ENCODE measurements at regions not wholly inside any gene's neighbourhood (a gene's known extent, or its start where the extent isn't known, plus 50 kb on each side); places are given as distances from the start of the nearest gene placed in this dataset.

DNA sequence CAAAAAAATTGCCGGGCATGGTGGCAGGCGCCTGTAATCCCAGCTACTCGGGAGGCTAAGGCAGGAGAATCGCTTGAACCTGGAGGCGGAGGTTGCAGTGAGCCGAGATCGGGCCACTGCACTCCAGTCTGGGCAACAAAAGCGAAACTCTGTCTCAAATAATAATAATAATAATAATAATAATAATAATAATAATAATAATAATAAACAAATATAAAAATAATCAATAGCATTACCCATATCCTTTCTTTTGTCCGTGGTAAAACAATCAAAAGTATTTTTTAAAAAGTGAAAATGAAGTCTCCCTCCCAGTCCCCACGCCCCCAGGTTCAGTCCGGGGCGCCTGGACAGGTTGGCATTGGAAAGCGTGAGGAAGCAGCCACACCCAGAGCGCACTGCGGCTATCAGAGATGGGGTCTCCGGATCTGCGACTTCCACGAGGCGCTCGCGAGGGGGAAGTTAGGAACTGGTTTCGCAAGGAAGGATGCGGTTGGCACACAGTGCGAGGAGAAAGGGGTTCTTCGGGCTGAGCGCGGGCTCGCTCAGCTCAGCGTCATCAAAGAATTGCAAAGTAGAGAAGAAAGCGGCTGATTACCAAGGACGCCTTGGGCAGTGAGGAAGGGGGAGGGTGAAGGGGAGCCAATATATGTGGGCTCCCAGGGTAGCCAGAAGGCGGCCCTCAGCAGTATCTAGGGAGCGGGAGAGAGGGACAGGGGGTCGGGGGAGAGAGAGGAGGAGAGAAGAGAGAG, 69.5 kb upstream of the EPHB3 start:
- TF ChIP-seq, protein P1, sequence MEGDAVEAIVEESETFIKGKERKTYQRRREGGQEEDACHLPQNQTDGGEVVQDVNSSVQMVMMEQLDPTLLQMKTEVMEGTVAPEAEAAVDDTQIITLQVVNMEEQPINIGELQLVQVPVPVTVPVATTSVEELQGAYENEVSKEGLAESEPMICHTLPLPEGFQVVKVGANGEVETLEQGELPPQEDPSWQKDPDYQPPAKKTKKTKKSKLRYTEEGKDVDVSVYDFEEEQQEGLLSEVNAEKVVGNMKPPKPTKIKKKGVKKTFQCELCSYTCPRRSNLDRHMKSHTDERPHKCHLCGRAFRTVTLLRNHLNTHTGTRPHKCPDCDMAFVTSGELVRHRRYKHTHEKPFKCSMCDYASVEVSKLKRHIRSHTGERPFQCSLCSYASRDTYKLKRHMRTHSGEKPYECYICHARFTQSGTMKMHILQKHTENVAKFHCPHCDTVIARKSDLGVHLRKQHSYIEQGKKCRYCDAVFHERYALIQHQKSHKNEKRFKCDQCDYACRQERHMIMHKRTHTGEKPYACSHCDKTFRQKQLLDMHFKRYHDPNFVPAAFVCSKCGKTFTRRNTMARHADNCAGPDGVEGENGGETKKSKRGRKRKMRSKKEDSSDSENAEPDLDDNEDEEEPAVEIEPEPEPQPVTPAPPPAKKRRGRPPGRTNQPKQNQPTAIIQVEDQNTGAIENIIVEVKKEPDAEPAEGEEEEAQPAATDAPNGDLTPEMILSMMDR (IDR thresholded peaks at IDR 0.05), result no peak
- Histone ChIP-seq H3K4me3 (ENCODE audit: low read depth in 1 of 2, low read length in 1 of 2) (no peak overlapping the region), H3K27ac (no peak overlapping the region), H3K36me3 (no peaks in the 10 kb centered on the region), H3K4me1 (ENCODE audit: control insufficient read depth in 1 of 2, insufficient read depth in 1 of 2, low read depth in 1 of 2, low read length in 1 of 2) (peaks cover 23% of the 10 kb centered on the region in 2 experiments), H3K9me3 (no peaks in the 10 kb centered on the region), H3K27me3 (peaks cover 20% of the 10 kb centered on the region)

DNA sequence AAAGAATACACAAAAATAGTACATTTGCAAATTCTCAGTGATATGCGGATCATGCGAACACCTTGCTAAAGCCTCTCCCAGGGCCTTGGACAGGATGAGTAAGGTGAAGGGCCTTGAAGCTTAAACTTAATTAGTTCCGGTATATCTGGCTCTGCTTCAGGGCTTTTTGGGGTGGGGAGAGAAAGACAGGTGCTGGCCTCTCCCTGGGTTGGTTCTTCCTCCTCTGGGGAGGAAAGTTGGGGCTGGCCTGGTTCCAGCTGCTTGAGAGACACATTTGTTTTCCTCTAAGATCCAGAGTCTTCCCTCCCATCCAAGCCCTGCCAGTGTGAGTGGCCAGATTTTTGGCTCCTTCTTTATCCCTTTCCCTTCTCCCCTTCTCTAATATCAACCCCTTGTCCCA, 64.7 kb upstream of the EPHB3 start:
- Histone ChIP-seq H3K36me3 (no peaks in the 10 kb centered on the region), H3K9me3 (no peaks in the 10 kb centered on the region), H3K27me3 (no peaks in the 10 kb centered on the region), H3K4me1 (ENCODE audit: control insufficient read depth in 1 of 2, insufficient read depth in 1 of 2, low read depth in 1 of 2, low read length in 1 of 2) (peaks cover 23% of the 10 kb centered on the region in 2 experiments), H3K27ac (no peak overlapping the region), H3K4me3 (ENCODE audit: low read depth in 1 of 2, low read length in 1 of 2) (no peak overlapping the region)
- TF ChIP-seq, protein P1 (IDR thresholded peaks at IDR 0.05), result no peak

DNA sequence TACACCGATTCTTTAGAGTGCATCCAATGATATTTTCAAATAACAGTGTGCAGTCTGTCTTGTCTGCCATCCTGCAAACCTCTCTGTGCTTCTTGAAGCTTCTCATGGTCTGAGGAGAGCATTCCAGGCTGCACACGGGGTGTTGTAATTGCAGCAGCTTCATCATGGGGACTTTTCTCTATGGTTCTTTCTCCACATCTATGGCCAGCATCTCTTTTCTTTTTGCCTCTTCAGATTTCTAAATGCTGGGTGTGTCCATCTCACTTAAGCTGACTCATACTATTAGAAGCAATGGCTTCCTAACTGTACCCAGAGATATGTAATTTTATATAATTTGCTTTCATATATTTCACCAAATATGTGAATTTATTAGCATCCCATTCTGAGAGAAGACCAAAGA, 63.8 kb upstream of the EPHB3 start:
- Histone ChIP-seq H3K4me3 (ENCODE audit: low read depth in 1 of 2, low read length in 1 of 2) (no peak overlapping the region), H3K27me3 (no peaks in the 10 kb centered on the region), H3K36me3 (no peaks in the 10 kb centered on the region), H3K9me3 (no peaks in the 10 kb centered on the region), H3K4me1 (ENCODE audit: control insufficient read depth in 1 of 2, insufficient read depth in 1 of 2, low read depth in 1 of 2, low read length in 1 of 2) (peaks cover 15 to 17% of the 10 kb centered on the region in 2 experiments), H3K27ac (no peak overlapping the region)
- TF ChIP-seq, protein P1 (IDR thresholded peaks at IDR 0.05), result no peak

DNA sequence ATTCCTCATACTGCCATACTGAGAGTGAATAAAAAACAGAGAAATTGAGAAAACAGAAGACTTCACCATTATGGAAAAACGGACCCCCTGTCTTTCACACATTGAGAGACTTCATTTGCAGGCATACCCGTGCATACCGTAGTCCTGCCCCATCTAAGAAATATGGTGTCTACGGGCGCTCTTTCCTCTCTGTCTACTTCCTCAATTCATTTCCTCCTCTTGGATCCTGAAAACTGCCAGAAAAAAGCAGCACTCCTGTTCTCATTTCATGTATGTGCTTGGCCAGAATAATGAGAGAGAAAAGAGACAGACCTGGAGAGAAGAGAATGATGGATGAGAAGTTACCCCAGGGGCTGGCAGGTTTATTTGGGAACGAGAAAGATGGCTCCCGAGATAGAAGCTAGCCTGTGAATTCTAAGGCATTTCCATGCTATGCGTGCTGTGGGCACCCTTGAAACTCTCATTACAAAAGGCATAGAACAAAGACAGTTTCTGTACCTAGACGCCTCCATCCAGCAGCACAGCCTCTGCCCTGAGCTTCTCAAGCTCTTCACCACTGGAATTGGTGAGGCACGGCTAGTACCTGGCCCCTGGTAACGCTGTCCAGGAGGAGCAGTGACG, 62.5 kb upstream of the EPHB3 start:
- H3K27ac ChIP-seq, result no peak overlapping the region
- TF ChIP-seq, protein P1 (IDR thresholded peaks at IDR 0.05), result no peak
- H3K36me3 ChIP-seq, result no peaks in the 10 kb centered on the region
- no peak overlapping the region for H3K4me3 ChIP-seq (ENCODE audit: low read depth in 1 of 2, low read length in 1 of 2)
- H3K9me3 ChIP-seq, result no peaks in the 10 kb centered on the region
- H3K4me1 ChIP-seq (ENCODE audit: control insufficient read depth in 1 of 2, insufficient read depth in 1 of 2, low read depth in 1 of 2, low read length in 1 of 2), result peaks cover 2 to 8% of the 10 kb centered on the region in 2 experiments
- H3K27me3 ChIP-seq, result no peaks in the 10 kb centered on the region

DNA sequence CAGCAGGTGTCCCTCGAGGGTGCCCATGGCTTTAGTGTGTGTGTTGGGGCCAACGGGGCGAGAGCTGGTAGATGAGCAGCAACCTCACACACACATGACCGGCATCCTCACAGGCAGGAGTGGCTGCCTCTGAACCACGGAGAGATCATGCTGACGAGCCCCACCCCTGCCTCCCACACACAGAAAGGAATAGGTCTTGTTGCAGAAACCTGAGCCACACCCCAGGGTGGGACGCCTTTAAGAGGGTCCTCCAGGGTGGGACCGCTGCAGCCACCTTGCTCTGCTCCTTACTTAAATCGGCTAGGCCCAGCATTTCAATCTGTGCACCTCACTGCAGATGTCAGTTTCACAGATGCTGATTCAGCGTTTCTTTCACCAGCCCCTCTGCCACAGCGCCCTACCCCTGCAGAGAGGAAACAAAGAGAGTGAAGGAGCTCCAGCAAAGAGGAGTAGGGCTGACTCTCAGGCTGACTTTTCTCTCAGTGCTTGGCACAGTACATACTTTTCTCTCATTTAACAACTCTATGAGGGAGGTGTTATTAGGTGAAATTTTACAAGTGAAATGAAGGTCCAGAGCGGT, 61.2 kb upstream of the EPHB3 start:
- peaks cover 0 to 3% of the 10 kb centered on the region in 2 experiments for H3K4me1 ChIP-seq (ENCODE audit: control insufficient read depth in 1 of 2, insufficient read depth in 1 of 2, low read depth in 1 of 2, low read length in 1 of 2)
- no peak overlapping the region for H3K27ac ChIP-seq
- H3K9me3 ChIP-seq, result no peaks in the 10 kb centered on the region
- no peaks in the 10 kb centered on the region for H3K36me3 ChIP-seq
- H3K4me3 ChIP-seq (ENCODE audit: low read depth in 1 of 2, low read length in 1 of 2), result no peak overlapping the region
- H3K27me3 ChIP-seq, result peaks cover 8% of the 10 kb centered on the region
- TF ChIP-seq, protein P1 (IDR thresholded peaks at IDR 0.05), result no peak

Measured in neutrophil (primary cell).